IMR-90 (cell line): ENCODE measurements at regions not wholly inside any gene's neighbourhood (a gene's known extent, or its start where the extent isn't known, plus 50 kb on each side); places are given as distances from the start of the nearest gene placed in this dataset.

ENCODE experiments used
- BHLHE40 ChIP-seq: fragments of 150-350 bp; IDR thresholded peaks from 2 replicates; pipeline ENCODE4 v1.6.1; 2016; ENCODE audit warnings: mild to moderate bottlenecking, low read depth, low read length
- CEBPB ChIP-seq: IDR thresholded peaks from 2 replicates; pipeline ENCODE4 v1.6.1; 2012; ENCODE audit warnings: low read depth, low read length, improper control_type of control experiment
- FOS ChIP-seq: fragments of 150-350 bp; IDR thresholded peaks from 2 replicates; pipeline ENCODE4 v1.6.1; 2016; ENCODE audit warnings: low read depth, low read length
- MAZ ChIP-seq: IDR thresholded peaks from 2 replicates; pipeline ENCODE4 v1.6.1; 2012; ENCODE audit warnings: low read depth, mild to moderate bottlenecking, low read length, improper control_type of control experiment, moderate library complexity, borderline replicate concordance
- MXI1 ChIP-seq: IDR thresholded peaks from 2 replicates; pipeline ENCODE4 v1.6.1; 2012; ENCODE audit warnings: low read depth, mild to moderate bottlenecking, low read length, moderate library complexity, borderline replicate concordance
- POLR2A ChIP-seq: IDR thresholded peaks from 2 replicates; pipeline ENCODE4 v1.6.1; 2012; ENCODE audit warnings: mild to moderate bottlenecking, low read depth, low read length
- RAD21 ChIP-seq: IDR thresholded peaks from 2 replicates; pipeline ENCODE4 v1.6.1; 2012; ENCODE audit warnings: low read length, improper control_type of control experiment
- TF ChIP-seq, protein P1 (sequence below): conservative IDR thresholded peaks from 2 replicates; pipeline ENCODE4 v1.5.1; 2012; ENCODE audit warnings: mild to moderate bottlenecking, low read depth, low read length, improper control_type of control experiment
- TF ChIP-seq, protein P2 (sequence below): fragments of 150-350 bp; IDR thresholded peaks from 2 replicates; pipeline ENCODE4 v1.6.1; 2016; ENCODE audit warnings: low read depth, mild to moderate bottlenecking, low read length, moderate library complexity, borderline replicate concordance
- TF ChIP-seq, protein P3 (sequence below): fragments of 150-350 bp; IDR thresholded peaks from 2 replicates; pipeline ENCODE4 v1.6.1; 2017; ENCODE audit warnings: mild to moderate bottlenecking, antibody characterized with exemption, low read length, low read depth

DNA sequence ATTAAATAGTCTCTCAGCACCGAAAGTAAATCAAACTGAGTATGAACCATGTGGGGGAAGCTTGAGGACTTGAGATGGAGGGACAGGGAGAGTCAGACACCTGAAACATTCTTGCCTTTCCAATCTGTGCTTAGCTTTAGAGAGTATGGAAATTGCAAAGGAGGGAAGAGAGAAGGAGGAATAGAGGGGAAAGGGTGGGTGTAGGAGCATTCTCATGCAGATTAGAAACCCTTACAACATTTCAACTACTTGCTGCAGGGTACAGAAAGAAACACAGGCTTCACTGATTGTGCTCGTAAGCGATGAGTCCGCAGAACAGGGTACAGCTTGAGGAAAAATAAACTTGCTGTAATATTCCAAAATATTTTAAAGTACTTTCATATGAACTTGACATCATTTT is 73.8 kb downstream of the NIBAN1 start:
- TF ChIP-seq RAD21 (no peak), BHLHE40 (no peak), MXI1 (no peak), POLR2A (no peak), MAZ (no peak), FOS (no peak), CEBPB (no peak)
- TF ChIP-seq, protein P1, sequence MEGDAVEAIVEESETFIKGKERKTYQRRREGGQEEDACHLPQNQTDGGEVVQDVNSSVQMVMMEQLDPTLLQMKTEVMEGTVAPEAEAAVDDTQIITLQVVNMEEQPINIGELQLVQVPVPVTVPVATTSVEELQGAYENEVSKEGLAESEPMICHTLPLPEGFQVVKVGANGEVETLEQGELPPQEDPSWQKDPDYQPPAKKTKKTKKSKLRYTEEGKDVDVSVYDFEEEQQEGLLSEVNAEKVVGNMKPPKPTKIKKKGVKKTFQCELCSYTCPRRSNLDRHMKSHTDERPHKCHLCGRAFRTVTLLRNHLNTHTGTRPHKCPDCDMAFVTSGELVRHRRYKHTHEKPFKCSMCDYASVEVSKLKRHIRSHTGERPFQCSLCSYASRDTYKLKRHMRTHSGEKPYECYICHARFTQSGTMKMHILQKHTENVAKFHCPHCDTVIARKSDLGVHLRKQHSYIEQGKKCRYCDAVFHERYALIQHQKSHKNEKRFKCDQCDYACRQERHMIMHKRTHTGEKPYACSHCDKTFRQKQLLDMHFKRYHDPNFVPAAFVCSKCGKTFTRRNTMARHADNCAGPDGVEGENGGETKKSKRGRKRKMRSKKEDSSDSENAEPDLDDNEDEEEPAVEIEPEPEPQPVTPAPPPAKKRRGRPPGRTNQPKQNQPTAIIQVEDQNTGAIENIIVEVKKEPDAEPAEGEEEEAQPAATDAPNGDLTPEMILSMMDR, result no peak
- TF ChIP-seq, protein P2, sequence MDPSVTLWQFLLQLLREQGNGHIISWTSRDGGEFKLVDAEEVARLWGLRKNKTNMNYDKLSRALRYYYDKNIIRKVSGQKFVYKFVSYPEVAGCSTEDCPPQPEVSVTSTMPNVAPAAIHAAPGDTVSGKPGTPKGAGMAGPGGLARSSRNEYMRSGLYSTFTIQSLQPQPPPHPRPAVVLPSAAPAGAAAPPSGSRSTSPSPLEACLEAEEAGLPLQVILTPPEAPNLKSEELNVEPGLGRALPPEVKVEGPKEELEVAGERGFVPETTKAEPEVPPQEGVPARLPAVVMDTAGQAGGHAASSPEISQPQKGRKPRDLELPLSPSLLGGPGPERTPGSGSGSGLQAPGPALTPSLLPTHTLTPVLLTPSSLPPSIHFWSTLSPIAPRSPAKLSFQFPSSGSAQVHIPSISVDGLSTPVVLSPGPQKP, result no peak
- TF ChIP-seq, protein P3, sequence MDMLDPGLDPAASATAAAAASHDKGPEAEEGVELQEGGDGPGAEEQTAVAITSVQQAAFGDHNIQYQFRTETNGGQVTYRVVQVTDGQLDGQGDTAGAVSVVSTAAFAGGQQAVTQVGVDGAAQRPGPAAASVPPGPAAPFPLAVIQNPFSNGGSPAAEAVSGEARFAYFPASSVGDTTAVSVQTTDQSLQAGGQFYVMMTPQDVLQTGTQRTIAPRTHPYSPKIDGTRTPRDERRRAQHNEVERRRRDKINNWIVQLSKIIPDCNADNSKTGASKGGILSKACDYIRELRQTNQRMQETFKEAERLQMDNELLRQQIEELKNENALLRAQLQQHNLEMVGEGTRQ, result no peak
